Testis (tissue), 2 donors: ENCODE measurements at regions not wholly inside any gene's neighbourhood (a gene's known extent, or its start where the extent isn't known, plus 50 kb on each side); places are given as distances from the start of the nearest gene placed in this dataset.

Source experiments
- POLR2A ChIP-seq: fragments of 450-650 bp; IDR thresholded peaks from one replicate; pipeline ENCODE4 v1.6.1; 2017; ENCODE audit warnings: antibody characterized with exemption, mild to moderate bottlenecking, moderate library complexity
- TF ChIP-seq, protein P1 (sequence below), 3 experiments: fragments of 450-650 bp in 2 of 3; fragments of 200-600 bp in 1 of 3; sonication (generic) in 1 of 3; IDR thresholded peaks; one replicate each; pipeline ENCODE4 v1.5.1; 2016 to 2019; ENCODE audit warnings: antibody characterized with exemption in 3 of 3, mild to moderate bottlenecking in 2 of 3, moderate library complexity in 1 of 3

DNA sequence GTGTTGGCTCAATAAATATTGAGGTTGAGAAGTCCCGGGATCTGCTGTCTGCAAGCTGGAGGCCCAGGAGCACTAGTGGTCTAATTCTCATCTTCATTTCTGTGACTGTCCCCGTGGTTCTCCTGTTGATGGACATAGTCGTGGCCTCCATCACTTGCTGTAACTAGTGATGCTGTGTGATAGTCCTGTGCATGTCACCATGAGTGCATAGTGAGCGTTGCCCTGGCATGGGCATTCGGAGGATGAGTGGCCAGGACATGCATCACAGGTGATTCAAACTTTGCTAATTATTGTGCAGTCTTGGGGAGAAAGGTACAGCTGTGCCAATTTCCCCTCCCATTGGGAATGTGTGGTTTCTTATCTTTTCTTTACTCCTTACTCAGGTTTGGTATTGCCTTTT, 902.2 kb downstream of the BRD1 start:
- TF ChIP-seq, protein P1, sequence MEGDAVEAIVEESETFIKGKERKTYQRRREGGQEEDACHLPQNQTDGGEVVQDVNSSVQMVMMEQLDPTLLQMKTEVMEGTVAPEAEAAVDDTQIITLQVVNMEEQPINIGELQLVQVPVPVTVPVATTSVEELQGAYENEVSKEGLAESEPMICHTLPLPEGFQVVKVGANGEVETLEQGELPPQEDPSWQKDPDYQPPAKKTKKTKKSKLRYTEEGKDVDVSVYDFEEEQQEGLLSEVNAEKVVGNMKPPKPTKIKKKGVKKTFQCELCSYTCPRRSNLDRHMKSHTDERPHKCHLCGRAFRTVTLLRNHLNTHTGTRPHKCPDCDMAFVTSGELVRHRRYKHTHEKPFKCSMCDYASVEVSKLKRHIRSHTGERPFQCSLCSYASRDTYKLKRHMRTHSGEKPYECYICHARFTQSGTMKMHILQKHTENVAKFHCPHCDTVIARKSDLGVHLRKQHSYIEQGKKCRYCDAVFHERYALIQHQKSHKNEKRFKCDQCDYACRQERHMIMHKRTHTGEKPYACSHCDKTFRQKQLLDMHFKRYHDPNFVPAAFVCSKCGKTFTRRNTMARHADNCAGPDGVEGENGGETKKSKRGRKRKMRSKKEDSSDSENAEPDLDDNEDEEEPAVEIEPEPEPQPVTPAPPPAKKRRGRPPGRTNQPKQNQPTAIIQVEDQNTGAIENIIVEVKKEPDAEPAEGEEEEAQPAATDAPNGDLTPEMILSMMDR (IDR thresholded peaks at IDR 0.05): no peak
- no peak for TF ChIP-seq POLR2A
